Breast epithelium (tissue), 4 donors: ENCODE measurements at regions not wholly inside any gene's neighbourhood (a gene's known extent, or its start where the extent isn't known, plus 50 kb on each side); places are given as distances from the start of the nearest gene placed in this dataset.

Experiments
- DNase-seq, 2 donors: peaks; one replicate each; pipeline ENCODE4 v3.0.0-alpha.2; 2019; ENCODE audit warnings: low spot score in 2 of 2
- H3K27ac ChIP-seq, 2 donors: fragments of 200-600 bp; sonication (generic) in 1 of 2; one replicate each; pipeline ENCODE4 v1.5.1; 2016 to 2019; ENCODE audit warnings: mild to moderate bottlenecking in 1 of 2
- H3K27me3 ChIP-seq, 2 donors: fragments of 200-600 bp; sonication (generic) in 1 of 2; one replicate each; pipeline versions ENCODE4 v1.5.1 to v1.6.0; 2017 to 2019; ENCODE audit warnings: control low read depth in 1 of 2, mild to moderate bottlenecking in 1 of 2
- H3K36me3 ChIP-seq: fragments of 200-600 bp; one replicate; pipeline ENCODE4 v1.5.1; 2019
- H3K4me1 ChIP-seq, 2 donors: fragments of 200-600 bp; sonication (generic); one replicate each; pipeline ENCODE4 v1.5.1; 2016 to 2019; ENCODE audit warnings: control low read depth in 1 of 2
- H3K4me3 ChIP-seq, 3 donors: fragments of 200-600 bp; sonication (generic); 1 replicate in 2 of 3; 2 replicates in 1 of 3; pipeline ENCODE4 v1.5.1; 2016 to 2019; ENCODE audit warnings: mild to moderate bottlenecking in 3 of 3, moderate library complexity in 2 of 3
- H3K9me3 ChIP-seq, 2 donors: fragments of 200-600 bp; sonication (generic) in 1 of 2; one replicate each; pipeline ENCODE4 v1.5.1; 2016 to 2019; ENCODE audit warnings: control low read depth in 1 of 2
- POLR2A ChIP-seq: fragments of 450-650 bp; IDR thresholded peaks from one replicate; pipeline ENCODE4 v1.6.1; 2016; ENCODE audit warnings: antibody characterized with exemption, mild to moderate bottlenecking, moderate library complexity
- POLR2AphosphoS5 ChIP-seq, 3 donors: sonication (generic); formaldehyde crosslinking; IDR thresholded peaks; one replicate each; pipeline ENCODE4 v1.6.1; 2017; ENCODE audit warnings: antibody characterized with exemption in 3 of 3
- intact Hi-C: fragments of 100-400 bp; cut with DNase I; formaldehyde crosslinking; loops from one replicate; pipeline ENCODE4 v1.15.1; 2023; ENCODE audit warnings: low total_unique reads
- TF ChIP-seq, protein P1 (sequence below), 3 donors: fragments of 450-650 bp; IDR thresholded peaks; one replicate each; pipeline ENCODE4 v1.5.1; 2016 to 2017; ENCODE audit warnings: antibody characterized with exemption in 3 of 3, mild to moderate bottlenecking in 3 of 3, moderate library complexity in 3 of 3

DNA sequence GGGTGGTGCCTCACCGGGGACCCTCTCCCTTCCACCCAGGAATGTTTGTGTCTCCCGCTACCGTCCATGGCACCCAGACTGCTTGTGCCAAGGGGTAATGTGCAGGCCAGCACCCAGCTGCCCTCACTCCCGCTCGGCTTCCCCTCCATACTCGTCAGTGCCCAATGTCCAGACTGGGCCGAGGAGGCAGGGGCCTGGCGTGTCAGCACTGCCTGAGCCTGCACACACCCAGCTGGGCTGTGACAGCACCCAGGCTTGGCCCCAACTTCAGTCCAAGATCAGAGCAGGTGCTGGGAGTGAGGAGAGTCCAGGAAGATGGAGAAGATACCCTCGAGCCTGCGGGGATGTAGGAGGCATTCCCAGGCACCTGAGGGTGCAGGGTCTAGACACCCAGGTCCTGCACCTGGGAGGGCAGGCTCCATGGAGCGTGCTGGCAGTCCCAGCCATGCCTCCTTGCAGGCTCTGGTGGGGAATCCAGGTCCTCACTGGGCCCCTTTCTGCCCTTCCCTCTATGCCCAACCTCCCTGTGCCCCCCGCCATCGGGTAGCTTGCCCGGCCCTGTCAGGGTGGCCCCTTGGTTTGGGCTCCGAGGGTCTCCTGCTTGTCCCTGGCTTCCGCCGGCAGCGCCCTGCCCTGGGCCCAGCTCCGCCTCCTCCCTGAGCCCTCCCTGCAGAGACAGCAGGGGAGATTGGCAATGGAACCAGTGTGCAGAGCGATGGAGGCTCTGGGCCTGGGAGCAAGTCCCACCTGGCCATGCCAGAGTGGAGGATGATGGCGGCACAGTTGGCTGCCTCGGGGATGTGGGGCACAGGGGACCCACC lies 250.8 kb upstream of the EDIL3 start:
- no peak for TF ChIP-seq POLR2A
- TF ChIP-seq, protein P1, sequence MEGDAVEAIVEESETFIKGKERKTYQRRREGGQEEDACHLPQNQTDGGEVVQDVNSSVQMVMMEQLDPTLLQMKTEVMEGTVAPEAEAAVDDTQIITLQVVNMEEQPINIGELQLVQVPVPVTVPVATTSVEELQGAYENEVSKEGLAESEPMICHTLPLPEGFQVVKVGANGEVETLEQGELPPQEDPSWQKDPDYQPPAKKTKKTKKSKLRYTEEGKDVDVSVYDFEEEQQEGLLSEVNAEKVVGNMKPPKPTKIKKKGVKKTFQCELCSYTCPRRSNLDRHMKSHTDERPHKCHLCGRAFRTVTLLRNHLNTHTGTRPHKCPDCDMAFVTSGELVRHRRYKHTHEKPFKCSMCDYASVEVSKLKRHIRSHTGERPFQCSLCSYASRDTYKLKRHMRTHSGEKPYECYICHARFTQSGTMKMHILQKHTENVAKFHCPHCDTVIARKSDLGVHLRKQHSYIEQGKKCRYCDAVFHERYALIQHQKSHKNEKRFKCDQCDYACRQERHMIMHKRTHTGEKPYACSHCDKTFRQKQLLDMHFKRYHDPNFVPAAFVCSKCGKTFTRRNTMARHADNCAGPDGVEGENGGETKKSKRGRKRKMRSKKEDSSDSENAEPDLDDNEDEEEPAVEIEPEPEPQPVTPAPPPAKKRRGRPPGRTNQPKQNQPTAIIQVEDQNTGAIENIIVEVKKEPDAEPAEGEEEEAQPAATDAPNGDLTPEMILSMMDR (IDR thresholded peaks at IDR 0.05), result no peak
- no peak for TF ChIP-seq POLR2AphosphoS5 (IDR thresholded peaks at IDR 0.05)
- Histone ChIP-seq H3K36me3 (no peaks in the 10 kb centered on the region), H3K4me1 (no peaks in the 10 kb centered on the region), H3K4me3 (no peak overlapping the region), H3K27me3 (no peaks in the 10 kb centered on the region), H3K9me3 (no peaks in the 10 kb centered on the region), H3K27ac (no peak overlapping the region)
- DNase-seq, result no peak
- intact Hi-C loops, result no loop called here

DNA sequence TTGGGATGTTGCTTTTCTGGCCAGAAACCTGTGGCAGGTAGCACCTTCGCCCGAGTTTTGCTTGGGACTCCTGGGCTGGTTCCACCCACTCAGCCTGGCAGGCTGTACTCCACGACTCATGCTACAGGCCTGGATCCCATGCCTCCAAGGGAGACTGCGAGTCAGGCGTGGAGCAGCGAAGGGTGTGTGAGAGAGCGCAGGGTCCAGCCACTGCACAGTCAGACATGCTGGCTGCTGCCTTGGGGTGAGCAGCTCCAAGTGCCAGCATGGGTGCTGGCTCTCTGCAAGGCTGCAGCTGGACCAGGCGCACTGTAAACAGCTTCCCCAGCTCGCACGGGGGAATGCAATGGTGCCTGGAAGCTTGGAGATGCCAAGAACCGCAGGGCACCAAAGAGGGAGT lies 249.6 kb upstream of the EDIL3 start:
- Histone ChIP-seq H3K4me1 (no peaks in the 10 kb centered on the region), H3K4me3 (no peak overlapping the region), H3K9me3 (no peaks in the 10 kb centered on the region), H3K27ac (no peak overlapping the region), H3K36me3 (no peaks in the 10 kb centered on the region), H3K27me3 (no peaks in the 10 kb centered on the region)
- intact Hi-C loops, result no loop called here
- no peak for DNase-seq
- no peak for TF ChIP-seq POLR2A
- TF ChIP-seq, protein P1 (IDR thresholded peaks at IDR 0.05), result no peak
- TF ChIP-seq POLR2AphosphoS5 (IDR thresholded peaks at IDR 0.05), result no peak

DNA sequence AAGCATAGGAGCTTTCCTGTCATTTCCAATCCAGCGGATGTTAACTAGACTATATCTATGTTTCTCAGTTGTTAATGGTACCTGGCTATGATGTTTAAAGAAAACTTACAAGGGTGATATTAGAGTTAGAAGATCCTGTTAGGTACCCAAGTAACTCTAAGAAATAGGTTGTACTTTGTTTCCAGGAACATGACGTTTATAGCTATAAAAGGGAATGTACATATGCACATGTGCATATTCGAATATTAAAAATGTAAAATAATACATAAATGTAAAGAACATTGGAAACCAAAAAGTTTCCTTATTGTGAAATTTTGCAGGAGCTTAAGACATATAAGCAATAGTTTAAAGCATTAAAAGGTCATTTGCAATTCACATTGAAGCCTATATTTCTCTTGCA lies 247.7 kb upstream of the EDIL3 start:
- intact Hi-C loops, result no loop called here
- Histone ChIP-seq H3K9me3 (no peaks in the 10 kb centered on the region), H3K27ac (no peak overlapping the region), H3K4me3 (no peak overlapping the region), H3K36me3 (no peaks in the 10 kb centered on the region), H3K27me3 (no peaks in the 10 kb centered on the region), H3K4me1 (no peaks in the 10 kb centered on the region)
- TF ChIP-seq, protein P1 (IDR thresholded peaks at IDR 0.05), result no peak
- no peak for TF ChIP-seq POLR2A
- no peak for TF ChIP-seq POLR2AphosphoS5 (IDR thresholded peaks at IDR 0.05)
- DNase-seq, result no peak

DNA sequence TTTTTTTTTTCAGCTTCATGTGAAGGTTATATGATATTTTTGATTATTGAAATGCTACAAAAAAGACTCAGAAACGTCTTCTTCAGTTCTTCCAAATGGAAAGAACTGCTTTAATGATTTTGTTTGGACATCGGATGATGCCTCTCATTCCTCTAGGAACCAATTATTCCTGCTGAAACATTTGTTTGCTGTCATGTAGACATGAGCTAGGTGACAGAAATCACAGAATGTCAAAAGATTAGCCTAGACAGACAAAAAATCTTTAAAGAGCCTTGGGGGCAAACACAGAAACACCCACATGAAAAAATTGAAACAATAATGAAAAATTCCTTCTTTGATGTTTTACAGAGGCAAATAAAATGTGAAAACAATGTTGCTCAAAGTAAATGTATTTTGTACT lies 244.2 kb upstream of the EDIL3 start:
- H3K36me3 ChIP-seq, result no peaks in the 10 kb centered on the region
- H3K9me3 ChIP-seq, result no peaks in the 10 kb centered on the region
- no peak overlapping the region for H3K4me3 ChIP-seq
- TF ChIP-seq POLR2AphosphoS5 (IDR thresholded peaks at IDR 0.05) (no peak), POLR2A (no peak)
- TF ChIP-seq, protein P1 (IDR thresholded peaks at IDR 0.05), result no peak
- H3K27ac ChIP-seq, result no peak overlapping the region
- no peaks in the 10 kb centered on the region for H3K4me1 ChIP-seq
- no peaks in the 10 kb centered on the region for H3K27me3 ChIP-seq
- no peak for DNase-seq
- intact Hi-C loops, result loop anchor here (5.0 kb wide), 1 partner anchor 238 kb away; no protein-coding TSS in a partner anchor

DNA sequence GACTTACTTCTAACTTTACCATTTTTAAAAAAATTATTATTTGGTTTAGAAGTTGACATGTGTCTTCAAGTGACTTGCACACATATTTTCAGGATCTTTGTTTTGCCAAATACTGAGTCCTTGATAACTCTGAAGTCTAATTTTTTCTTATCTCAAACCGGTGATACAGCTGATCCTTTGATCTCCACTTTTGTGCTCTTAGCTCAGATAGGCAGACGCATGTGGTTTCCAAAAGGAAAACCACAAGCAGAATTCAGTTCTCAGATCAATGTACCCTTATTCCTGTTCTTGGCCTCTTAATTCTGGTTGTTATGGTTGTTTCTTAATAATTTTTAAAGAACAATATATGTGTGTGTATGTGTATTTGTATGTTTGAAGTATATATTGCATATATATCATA lies 238.3 kb upstream of the EDIL3 start:
- Histone ChIP-seq H3K27me3 (no peaks in the 10 kb centered on the region), H3K9me3 (no peaks in the 10 kb centered on the region), H3K4me1 (no peaks in the 10 kb centered on the region), H3K36me3 (no peaks in the 10 kb centered on the region), H3K27ac (no peak overlapping the region), H3K4me3 (no peak overlapping the region)
- no peak for DNase-seq
- intact Hi-C loops, result no loop called here
- TF ChIP-seq POLR2A (no peak), POLR2AphosphoS5 (IDR thresholded peaks at IDR 0.05) (no peak)
- TF ChIP-seq, protein P1 (IDR thresholded peaks at IDR 0.05), result no peak
